ENCODE measurements at regions not wholly inside any gene's neighbourhood (a gene's known extent, or its start where the extent isn't known, plus 50 kb on each side); places are given as distances from the start of the nearest gene placed in this dataset.

GRCh38 chr4:152138451-152138850 is 377.6 kb upstream of the GATB start:
- DNase-seq (ENCODE audit: low spot score) = no peak
- no peaks in the 10 kb centered on the region for H3K4me1 ChIP-seq (ENCODE audit: insufficient read depth, poor library complexity, severe bottlenecking)
- H3K36me3 ChIP-seq (ENCODE audit: low read depth) = no peaks in the 10 kb centered on the region
- no peak overlapping the region for H3K27ac ChIP-seq (ENCODE audit: poor library complexity, severe bottlenecking)
- no peaks in the 10 kb centered on the region for H3K9me3 ChIP-seq (ENCODE audit: severe bottlenecking)
- TF ChIP-seq CTCF (IDR thresholded peaks at IDR 0.05; ENCODE audit: poor library complexity, severe bottlenecking) = no peak
- no peak for ATAC-seq (ENCODE audit: low read depth)
- no peaks in the 10 kb centered on the region for H3K27me3 ChIP-seq (ENCODE audit: insufficient read depth, poor library complexity, severe bottlenecking)
- no peak overlapping the region for H3K4me3 ChIP-seq (ENCODE audit: severe bottlenecking)

- no peak overlapping the region for H3K27ac ChIP-seq (ENCODE audit: poor library complexity, severe bottlenecking)
- DNase-seq (ENCODE audit: low spot score) = no peak
- no peaks in the 10 kb centered on the region for H3K9me3 ChIP-seq (ENCODE audit: severe bottlenecking)
- no peaks in the 10 kb centered on the region for H3K27me3 ChIP-seq (ENCODE audit: insufficient read depth, poor library complexity, severe bottlenecking)
- no peak overlapping the region for H3K4me3 ChIP-seq (ENCODE audit: severe bottlenecking)
- no peak for TF ChIP-seq CTCF (IDR thresholded peaks at IDR 0.05; ENCODE audit: poor library complexity, severe bottlenecking)
- no peak for ATAC-seq (ENCODE audit: low read depth)
- no peaks in the 10 kb centered on the region for H3K36me3 ChIP-seq (ENCODE audit: low read depth)
- no peaks in the 10 kb centered on the region for H3K4me1 ChIP-seq (ENCODE audit: insufficient read depth, poor library complexity, severe bottlenecking)
Observed at GRCh38 chr4:152132776-152133175, 372.0 kb upstream of the GATB start.

- Histone ChIP-seq H3K27ac (ENCODE audit: poor library complexity, severe bottlenecking) (no peak overlapping the region), H3K36me3 (ENCODE audit: low read depth) (no peaks in the 10 kb centered on the region), H3K9me3 (ENCODE audit: severe bottlenecking) (no peaks in the 10 kb centered on the region), H3K4me1 (ENCODE audit: insufficient read depth, poor library complexity, severe bottlenecking) (no peaks in the 10 kb centered on the region), H3K4me3 (ENCODE audit: severe bottlenecking) (no peak overlapping the region), H3K27me3 (ENCODE audit: insufficient read depth, poor library complexity, severe bottlenecking) (no peaks in the 10 kb centered on the region)
- ATAC-seq (ENCODE audit: low read depth) (no peak), DNase-seq (ENCODE audit: low spot score) (no peak)
- no peak for TF ChIP-seq CTCF (IDR thresholded peaks at IDR 0.05; ENCODE audit: poor library complexity, severe bottlenecking)
Observed at GRCh38 chr4:152128356-152128755, 367.5 kb upstream of the GATB start.

- Histone ChIP-seq H3K4me1 (ENCODE audit: insufficient read depth, poor library complexity, severe bottlenecking) (no peaks in the 10 kb centered on the region), H3K9me3 (ENCODE audit: severe bottlenecking) (no peaks in the 10 kb centered on the region), H3K36me3 (ENCODE audit: low read depth) (no peaks in the 10 kb centered on the region), H3K27ac (ENCODE audit: poor library complexity, severe bottlenecking) (no peak overlapping the region), H3K4me3 (ENCODE audit: severe bottlenecking) (no peak overlapping the region), H3K27me3 (ENCODE audit: insufficient read depth, poor library complexity, severe bottlenecking) (no peaks in the 10 kb centered on the region)
- DNase-seq (ENCODE audit: low spot score) (no peak), ATAC-seq (ENCODE audit: low read depth) (no peak)
- no peak for TF ChIP-seq CTCF (IDR thresholded peaks at IDR 0.05; ENCODE audit: poor library complexity, severe bottlenecking)
Observed at GRCh38 chr4:152126238-152126637, 365.4 kb upstream of the GATB start.

- no peak for DNase-seq (ENCODE audit: low spot score)
- ATAC-seq (ENCODE audit: low read depth) = no peak
- H3K27ac ChIP-seq (ENCODE audit: poor library complexity, severe bottlenecking) = no peak overlapping the region
Observed at GRCh38 chr4:152118819-152119553, 358.2 kb upstream of the GATB start.

More at GRCh38 chr4:152118819-152119553, 358.2 kb upstream of the GATB start:
- H3K36me3 ChIP-seq (ENCODE audit: low read depth) = no peaks in the 10 kb centered on the region
- H3K27me3 ChIP-seq (ENCODE audit: insufficient read depth, poor library complexity, severe bottlenecking) = no peaks in the 10 kb centered on the region
- TF ChIP-seq CTCF (IDR thresholded peaks at IDR 0.05; ENCODE audit: poor library complexity, severe bottlenecking) = no peak
- no peaks in the 10 kb centered on the region for H3K9me3 ChIP-seq (ENCODE audit: severe bottlenecking)
- H3K4me1 ChIP-seq (ENCODE audit: insufficient read depth, poor library complexity, severe bottlenecking) = no peaks in the 10 kb centered on the region
- H3K4me3 ChIP-seq (ENCODE audit: severe bottlenecking) = no peak overlapping the region
